ENCODE measurements at regions not wholly inside any gene's neighbourhood (a gene's known extent, or its start where the extent isn't known, plus 50 kb on each side); places are given as distances from the start of the nearest gene placed in this dataset.

DNA sequence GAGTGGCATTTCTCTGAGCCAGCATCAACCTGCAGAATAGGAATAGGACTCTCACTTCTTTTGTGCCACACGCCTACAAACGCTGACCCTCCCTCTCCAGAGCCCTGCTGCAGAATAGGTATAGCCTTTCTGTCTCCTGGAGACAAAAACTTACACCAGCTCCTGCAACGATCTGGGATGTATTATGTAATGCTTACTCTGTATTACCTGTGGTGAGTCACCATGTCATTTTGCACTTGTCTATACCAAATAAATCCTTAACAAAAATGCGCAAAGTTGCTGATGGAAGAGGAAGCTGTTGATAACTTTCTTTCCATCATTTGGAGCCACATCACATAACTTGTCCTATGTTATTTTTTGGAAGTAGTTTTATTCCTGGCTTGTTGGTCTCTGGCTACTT, 155.8 kb upstream of the FNDC3A start:
- Histone ChIP-seq H3K18ac (ENCODE audit: extremely low read depth, low read length) (no peak overlapping the region), H4K20me1 (replicated peaks in 1 of 2; ENCODE audit: control insufficient read depth in 1 of 2, insufficient read depth in 2 of 2, low read length in 2 of 2) (no peaks in the 10 kb centered on the region), H3K36me3 (ENCODE audit: control insufficient read depth in 2 of 4, insufficient read depth in 4 of 4, low read length in 3 of 4) (no peaks in the 10 kb centered on the region), H3K27me3 (replicated peaks in 1 of 4; ENCODE audit: control insufficient read depth in 3 of 4, extremely low read depth in 1 of 4, insufficient read depth in 3 of 4, low read length in 3 of 4) (no peaks in the 10 kb centered on the region), H3K4me1 (replicated peaks in 1 of 4; ENCODE audit: control insufficient read depth in 3 of 4, insufficient read depth in 4 of 4, low read length in 3 of 4) (peaks cover 0 to 3% (median 1%) of the 10 kb centered on the region in 4 experiments; a peak in 1 of 7 replicates), H3K4me3 (ENCODE audit: extremely low read depth in 1 of 4, insufficient read depth in 2 of 4, low read depth in 3 of 4, low read length in 4 of 4) (no peak overlapping the region), H2BK120ac (replicated peaks; ENCODE audit: low read depth, low read length) (no peak overlapping the region), H3K79me2 (ENCODE audit: control insufficient read depth in 1 of 2, insufficient read depth in 2 of 2, low read length in 2 of 2) (no peaks in the 10 kb centered on the region), H2BK5ac (ENCODE audit: low read depth, low read length) (no peak overlapping the region), H3K9ac (replicated peaks in 1 of 4; ENCODE audit: extremely low read depth in 1 of 4, low read depth in 3 of 4, low read length in 3 of 4) (no peak overlapping the region), H3K27ac (ENCODE audit: low read depth, low read length) (no peak overlapping the region), H2BK12ac (ENCODE audit: low read depth, low read length) (no peak overlapping the region), H4K5ac (ENCODE audit: insufficient read length, low read depth, low read length) (no peak overlapping the region), H3K56ac (replicated peaks; ENCODE audit: insufficient read length, low read depth, low read length) (no peak overlapping the region), H3K9me3 (ENCODE audit: insufficient read depth in 2 of 2, low read depth in 1 of 2, low read length in 1 of 2) (no peaks in the 10 kb centered on the region), H3K23ac (ENCODE audit: insufficient read length) (no peak overlapping the region), H2BK20ac (ENCODE audit: low read length) (no peak overlapping the region), H4K91ac (replicated peaks; ENCODE audit: insufficient read length, low read length) (no peak overlapping the region), H3K4ac (replicated peaks; ENCODE audit: insufficient read length, low read depth, low read length) (no peak overlapping the region), H2BK15ac (ENCODE audit: low read length) (no peak overlapping the region), H3K23me2 (ENCODE audit: low read depth, low read length) (no peaks in the 10 kb centered on the region), H3K14ac (ENCODE audit: insufficient read length) (no peak overlapping the region), H4K8ac (ENCODE audit: extremely low read depth, insufficient read depth, low read length) (no peak overlapping the region), H2AK5ac (ENCODE audit: low read depth, low read length) (no peak overlapping the region), H3K79me1 (ENCODE audit: low read depth, low read length) (no peaks in the 10 kb centered on the region), H3K4me2 (ENCODE audit: insufficient read depth in 1 of 2, low read depth in 2 of 2, low read length in 2 of 2) (no peak overlapping the region), H2AFZ (ENCODE audit: low read length) (no peak overlapping the region)
- ChIA-PET CTCF (ENCODE audit: partially characterized antibody) (no interaction called here), POLR2A (ENCODE audit: partially characterized antibody) (no interaction called here)
- WGBS, 2 experiments (ENCODE audit: extremely low coverage in 1 of 2, insufficient coverage in 1 of 2, insufficient read length in 1 of 2, insufficient replicate concordance in 2 of 2, low coverage in 1 of 2, low lambda C conversion rate in 2 of 2, missing lambda C conversion rate in 1 of 2): 90% methylated on average over 4 of the region's 4 CpGs; no CpG with 5 or more reads in 1 of the 2 experiments
- DNase-seq (ENCODE audit: low read depth in 1 of 2, low spot score in 2 of 2) (no peak), FAIRE-seq (no peak)
- TF ChIP-seq KDM5A (IDR thresholded peaks at IDR 0.05; ENCODE audit: low read length) (no peak), ZNF274 (IDR thresholded peaks at IDR 0.05; ENCODE audit: borderline replicate concordance, extremely low read depth, low read length) (no peak), SIN3A (conservative IDR thresholded peaks at IDR 0.05 in 1 of 2, IDR thresholded peaks at IDR 0.05 in 1 of 2; ENCODE audit: low read depth in 1 of 2, low read length in 2 of 2) (no peak), SUZ12 (IDR thresholded peaks at IDR 0.05; ENCODE audit: low read length) (no peak), RBBP5 (IDR thresholded peaks at IDR 0.05; ENCODE audit: borderline replicate concordance, low read depth, low read length) (no peak), HDAC6 (IDR thresholded peaks at IDR 0.05; ENCODE audit: low read depth, low read length) (no peak), SP1 (IDR thresholded peaks at IDR 0.05; ENCODE audit: low read depth, low read length) (no peak), KDM1A (IDR thresholded peaks at IDR 0.05; ENCODE audit: borderline replicate concordance, low read length) (no peak), POLR2AphosphoS5 (IDR thresholded peaks at IDR 0.05; ENCODE audit: low read depth, low read length) (no peak), CEBPB (IDR thresholded peaks at IDR 0.05; ENCODE audit: low read depth, low read length) (no peak), RAD21 (IDR thresholded peaks at IDR 0.05 in 1 of 2, conservative IDR thresholded peaks at IDR 0.05 in 1 of 2; ENCODE audit: low read depth in 2 of 2, low read length in 2 of 2) (no peak)
- TF ChIP-seq, protein P1, sequence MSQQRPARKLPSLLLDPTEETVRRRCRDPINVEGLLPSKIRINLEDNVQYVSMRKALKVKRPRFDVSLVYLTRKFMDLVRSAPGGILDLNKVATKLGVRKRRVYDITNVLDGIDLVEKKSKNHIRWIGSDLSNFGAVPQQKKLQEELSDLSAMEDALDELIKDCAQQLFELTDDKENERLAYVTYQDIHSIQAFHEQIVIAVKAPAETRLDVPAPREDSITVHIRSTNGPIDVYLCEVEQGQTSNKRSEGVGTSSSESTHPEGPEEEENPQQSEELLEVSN (IDR thresholded peaks at IDR 0.05): no peak
- TF ChIP-seq, protein P2, sequence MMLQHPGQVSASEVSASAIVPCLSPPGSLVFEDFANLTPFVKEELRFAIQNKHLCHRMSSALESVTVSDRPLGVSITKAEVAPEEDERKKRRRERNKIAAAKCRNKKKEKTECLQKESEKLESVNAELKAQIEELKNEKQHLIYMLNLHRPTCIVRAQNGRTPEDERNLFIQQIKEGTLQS (IDR thresholded peaks at IDR 0.05; ENCODE audit: insufficient read depth, low read depth, low read length): no peak
- TF ChIP-seq, protein P3, sequence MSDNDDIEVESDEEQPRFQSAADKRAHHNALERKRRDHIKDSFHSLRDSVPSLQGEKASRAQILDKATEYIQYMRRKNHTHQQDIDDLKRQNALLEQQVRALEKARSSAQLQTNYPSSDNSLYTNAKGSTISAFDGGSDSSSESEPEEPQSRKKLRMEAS (IDR thresholded peaks at IDR 0.05): no peak
